Smooth muscle cell (in vitro differentiated cells): ENCODE measurements at regions not wholly inside any gene's neighbourhood (a gene's known extent, or its start where the extent isn't known, plus 50 kb on each side); places are given as distances from the start of the nearest gene placed in this dataset.

ENCODE experiments used
- DNase-seq: peaks from one replicate; lab custom pipeline; 2025; ENCODE audit not compliant: unreplicated experiment; lab: John Stamatoyannopoulos, UW
- H2AFZ ChIP-seq: fragments of 200-600 bp; sonication (generic); 2 replicates; pipeline ENCODE4 v1.6.0; 2016; ENCODE audit warnings: antibody characterized with exemption, low read depth, mild to moderate bottlenecking
- H3F3A ChIP-seq: fragments of 200-600 bp; sonication (generic); 2 replicates; pipeline ENCODE4 v1.6.0; 2017; ENCODE audit warnings: antibody characterized with exemption, low read depth
- H3K27ac ChIP-seq: fragments of 200-600 bp; sonication (generic); 2 replicates; pipeline ENCODE4 v1.5.1; 2016; ENCODE audit warnings: low read depth, mild to moderate bottlenecking
- H3K27me3 ChIP-seq: fragments of 200-600 bp; sonication (generic); 2 replicates; pipeline ENCODE4 v1.6.1; 2016; ENCODE audit warnings: low read depth, mild to moderate bottlenecking
- H3K36me3 ChIP-seq: fragments of 200-600 bp; sonication (generic); 2 replicates; pipeline ENCODE4 v1.5.1; 2016; ENCODE audit warnings: low read depth
- H3K4me1 ChIP-seq: fragments of 200-600 bp; sonication (generic); 2 replicates; pipeline ENCODE4 v1.5.1; 2016; ENCODE audit warnings: low read depth
- H3K4me2 ChIP-seq: fragments of 200-600 bp; sonication (generic); 2 replicates; pipeline ENCODE4 v1.6.0; 2016; ENCODE audit warnings: mild to moderate bottlenecking
- H3K4me3 ChIP-seq: fragments of 200-600 bp; sonication (generic); 2 replicates; pipeline ENCODE4 v1.5.1; 2016; ENCODE audit warnings: mild to moderate bottlenecking
- H3K79me2 ChIP-seq: fragments of 200-600 bp; sonication (generic); 2 replicates; pipeline ENCODE4 v1.6.0; 2016; ENCODE audit warnings: low read depth, mild to moderate bottlenecking
- H3K9ac ChIP-seq: fragments of 200-600 bp; sonication (generic); 2 replicates; pipeline ENCODE4 v1.6.0; 2016; ENCODE audit warnings: low read depth
- H3K9me3 ChIP-seq: fragments of 200-600 bp; sonication (generic); replicated peaks from 2 replicates; pipeline ENCODE4 v1.5.1; 2016; ENCODE audit warnings: low read depth
- H4K20me1 ChIP-seq: fragments of 200-600 bp; sonication (generic); 2 replicates; pipeline ENCODE4 v1.6.0; 2016; ENCODE audit warnings: low read depth
- WGBS: methylation state at CpG from one replicate; pipeline ENCODE4 v1.1.7; 2016; ENCODE audit warnings: low lambda C conversion rate; 5-methylcytosine and 5-hydroxymethylcytosine counted together
- TF ChIP-seq, protein P1 (sequence below): fragments of 200-600 bp; sonication (generic); IDR thresholded peaks from 2 replicates; pipeline ENCODE4 v1.5.1; 2017; ENCODE audit warnings: borderline replicate concordance, mild to moderate bottlenecking, antibody characterized with exemption; ENCODE audit not compliant: insufficient read depth, poor library complexity, severe bottlenecking

GRCh38 chr4:74627504-74627903 is 166.8 kb downstream of the BTC start:
- TF ChIP-seq, protein P1, sequence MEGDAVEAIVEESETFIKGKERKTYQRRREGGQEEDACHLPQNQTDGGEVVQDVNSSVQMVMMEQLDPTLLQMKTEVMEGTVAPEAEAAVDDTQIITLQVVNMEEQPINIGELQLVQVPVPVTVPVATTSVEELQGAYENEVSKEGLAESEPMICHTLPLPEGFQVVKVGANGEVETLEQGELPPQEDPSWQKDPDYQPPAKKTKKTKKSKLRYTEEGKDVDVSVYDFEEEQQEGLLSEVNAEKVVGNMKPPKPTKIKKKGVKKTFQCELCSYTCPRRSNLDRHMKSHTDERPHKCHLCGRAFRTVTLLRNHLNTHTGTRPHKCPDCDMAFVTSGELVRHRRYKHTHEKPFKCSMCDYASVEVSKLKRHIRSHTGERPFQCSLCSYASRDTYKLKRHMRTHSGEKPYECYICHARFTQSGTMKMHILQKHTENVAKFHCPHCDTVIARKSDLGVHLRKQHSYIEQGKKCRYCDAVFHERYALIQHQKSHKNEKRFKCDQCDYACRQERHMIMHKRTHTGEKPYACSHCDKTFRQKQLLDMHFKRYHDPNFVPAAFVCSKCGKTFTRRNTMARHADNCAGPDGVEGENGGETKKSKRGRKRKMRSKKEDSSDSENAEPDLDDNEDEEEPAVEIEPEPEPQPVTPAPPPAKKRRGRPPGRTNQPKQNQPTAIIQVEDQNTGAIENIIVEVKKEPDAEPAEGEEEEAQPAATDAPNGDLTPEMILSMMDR, result no peak
- Histone ChIP-seq H3K27ac (peak overlapping the region; percentile 45), H3K4me1 (peaks cover 13% of the 10 kb centered on the region), H3K27me3 (no peaks in the 10 kb centered on the region), H3K36me3 (no peaks in the 10 kb centered on the region), H3K9me3 (no peaks in the 10 kb centered on the region), H4K20me1 (no peaks in the 10 kb centered on the region), H2AFZ (no peak overlapping the region), H3K9ac (no peak overlapping the region), H3F3A (peaks cover 34% of the 10 kb centered on the region), H3K4me2 (peak overlapping the region; percentile 67), H3K79me2 (no peaks in the 10 kb centered on the region), H3K4me3 (no peak overlapping the region)
- no peak for DNase-seq
- 86% methylated on average over 4 of the region's 4 CpGs for WGBS

- Histone ChIP-seq H3K36me3 (no peaks in the 10 kb centered on the region), H3F3A (peaks cover 23% of the 10 kb centered on the region), H3K79me2 (no peaks in the 10 kb centered on the region), H3K4me1 (peaks cover 12% of the 10 kb centered on the region), H3K4me3 (no peak overlapping the region), H3K27me3 (no peaks in the 10 kb centered on the region), H4K20me1 (no peaks in the 10 kb centered on the region), H3K9ac (no peak overlapping the region), H3K4me2 (peak overlapping the region; percentile 67), H3K9me3 (no peaks in the 10 kb centered on the region), H2AFZ (no peak overlapping the region), H3K27ac (peak overlapping the region; percentile 50)
- TF ChIP-seq, protein P1, result no peak
- 22% methylated on average over 6 of the region's 6 CpGs for WGBS
- no peak for DNase-seq
Observed at GRCh38 chr4:74628852-74629620, 165.3 kb downstream of the BTC start.

DNA sequence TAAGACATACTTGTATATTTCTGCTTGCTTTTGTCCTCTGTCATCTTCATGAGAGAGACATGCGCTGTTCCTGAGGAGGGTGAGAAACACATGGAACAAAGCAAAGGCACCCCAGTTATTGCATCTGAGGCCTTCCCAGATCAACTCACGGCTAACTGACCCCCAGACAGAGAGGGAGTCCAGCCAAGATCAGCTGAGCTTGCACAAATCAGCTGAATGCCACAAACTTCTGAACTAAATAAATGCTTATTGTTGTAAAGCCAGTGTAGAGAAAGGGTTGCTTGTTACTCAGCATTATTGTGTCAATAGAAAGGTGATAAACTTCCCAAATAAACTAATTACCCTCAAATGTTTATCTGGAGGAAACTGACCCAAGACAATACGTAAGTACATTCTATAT is 163.8 kb downstream of the BTC start:
- H3K4me3 ChIP-seq, result no peak overlapping the region
- H3K9me3 ChIP-seq, result no peaks in the 10 kb centered on the region
- H3K27ac ChIP-seq, result no peak overlapping the region
- no peaks in the 10 kb centered on the region for H3K36me3 ChIP-seq
- 89% methylated on average over 3 of the region's 3 CpGs for WGBS
- TF ChIP-seq, protein P1, result no peak
- no peaks in the 10 kb centered on the region for H3K4me1 ChIP-seq
- no peak overlapping the region for H3K4me2 ChIP-seq
- no peaks in the 10 kb centered on the region for H4K20me1 ChIP-seq
- H2AFZ ChIP-seq, result no peak overlapping the region
- DNase-seq, result no peak
- no peak overlapping the region for H3K9ac ChIP-seq
- H3F3A ChIP-seq, result peaks cover 18% of the 10 kb centered on the region
- no peaks in the 10 kb centered on the region for H3K79me2 ChIP-seq
- H3K27me3 ChIP-seq, result no peaks in the 10 kb centered on the region

DNA sequence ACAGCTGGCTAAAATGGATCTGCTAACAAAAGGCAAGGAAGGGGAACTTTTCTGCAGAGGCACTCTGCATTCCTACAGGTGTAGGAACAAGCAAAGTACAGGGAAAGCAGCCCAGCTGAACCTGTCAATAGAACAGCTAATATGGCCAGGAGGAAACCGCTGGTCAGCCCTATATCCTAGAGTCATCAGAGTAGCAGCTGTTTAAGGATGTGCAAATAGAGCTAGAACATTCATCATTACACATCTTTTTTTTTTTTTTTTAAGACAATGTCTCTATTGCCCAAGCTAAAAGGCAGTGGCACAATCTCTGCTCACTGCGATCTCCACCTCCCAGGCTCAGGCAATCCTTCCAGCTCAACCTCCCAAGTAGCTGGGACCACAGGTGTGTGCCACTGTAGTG is 163.0 kb downstream of the BTC start:
- Histone ChIP-seq H3K27ac (no peak overlapping the region), H3K4me1 (no peaks in the 10 kb centered on the region), H2AFZ (no peak overlapping the region), H3K27me3 (no peaks in the 10 kb centered on the region), H3K36me3 (no peaks in the 10 kb centered on the region), H4K20me1 (no peaks in the 10 kb centered on the region), H3K4me3 (no peak overlapping the region), H3K4me2 (no peak overlapping the region), H3F3A (peaks cover 18% of the 10 kb centered on the region), H3K9me3 (no peaks in the 10 kb centered on the region), H3K79me2 (no peaks in the 10 kb centered on the region), H3K9ac (no peak overlapping the region)
- DNase-seq, result no peak
- 90% methylated on average over 2 of the region's 2 CpGs for WGBS
- TF ChIP-seq, protein P1, result no peak
